GM12874 (cell line): ENCODE measurements at regions not wholly inside any gene's neighbourhood (a gene's known extent, or its start where the extent isn't known, plus 50 kb on each side); places are given as distances from the start of the nearest gene placed in this dataset.

Source experiments
- CTCF ChIP-seq: IDR thresholded peaks from 2 replicates; pipeline ENCODE4 v1.5.1; 2011; ENCODE audit warnings: low read depth, mild to moderate bottlenecking, control low read depth, low read length, moderate library complexity; ENCODE audit not compliant: insufficient read depth

- no peak for TF ChIP-seq CTCF
Observed at GRCh38 chr16:85162478-85163277, 50.4 kb upstream of the CIBAR2 start.

GRCh38 chr16:85163278-85164112, 51.2 kb upstream of the CIBAR2 start:
- no peak for TF ChIP-seq CTCF

- TF ChIP-seq CTCF: no peak
Observed at GRCh38 chr16:85164431-85164830, 52.2 kb upstream of the CIBAR2 start.

- no peak for TF ChIP-seq CTCF
Observed at GRCh38 chr16:85164838-85165516, 52.7 kb upstream of the CIBAR2 start.

- no peak for TF ChIP-seq CTCF
Observed at GRCh38 chr16:85165781-85166180, 53.5 kb upstream of the CIBAR2 start.

GRCh38 chr16:85166281-85166680, 54.0 kb upstream of the CIBAR2 start:
- no peak for TF ChIP-seq CTCF

- no peak for TF ChIP-seq CTCF
Observed at GRCh38 chr16:85166699-85167588, 54.7 kb upstream of the CIBAR2 start.
